SK-N-SH (cell line): ENCODE measurements at regions not wholly inside any gene's neighbourhood (a gene's known extent, or its start where the extent isn't known, plus 50 kb on each side); places are given as distances from the start of the nearest gene placed in this dataset.

Experiments
- CTCF ChIA-PET: fragments of 300-600, 350-600 bp; formaldehyde crosslinking; extraction: SDS; loops from one replicate; lab custom pipeline; 2021; lab: Yijun Ruan, JAX
- POLR2A ChIA-PET: fragments of 350-600 bp; sonication (Branson Sonifier 250); formaldehyde crosslinking; extraction: SDS; loops from one replicate; lab custom pipeline; 2020; ENCODE audit warnings: antibody characterized with exemption, inconsistent platforms; lab: Yijun Ruan, JAX
- DNase-seq: peaks from one replicate; pipeline ENCODE4 v3.0.0; 2012
- H2AFZ ChIP-seq: fragments of 200-600 bp; sonication (generic); 2 replicates; pipeline ENCODE4 v1.8.1; 2016; ENCODE audit warnings: antibody characterized with exemption, mild to moderate bottlenecking, low read depth
- H3F3A ChIP-seq: fragments of 200-600 bp; sonication (generic); replicated peaks from 2 replicates; pipeline ENCODE3; 2016; ENCODE audit warnings: antibody characterized with exemption, mild to moderate bottlenecking; ENCODE audit not compliant: insufficient read depth
- H3K27ac ChIP-seq, 2 experiments: fragments of 200-500 bp in 1 of 2; fragments of 200-600 bp in 1 of 2; sonication (Bioruptor generic) in 1 of 2; sonication (generic), shearing (Covaris generic) in 1 of 2; 2 replicates each; pipeline versions ENCODE4 v1.5.1 to v1.6.1; 2014 to 2016; ENCODE audit warnings: low read depth in 2 of 2, inconsistent platforms in 1 of 2, low read length in 1 of 2, mild to moderate bottlenecking in 1 of 2, mixed read lengths in 1 of 2
- H3K27me3 ChIP-seq: fragments of 200-600 bp; sonication (generic), shearing (Covaris generic); 2 replicates; pipeline ENCODE4 v1.6.1; 2016; ENCODE audit warnings: mixed run types; ENCODE audit not compliant: insufficient read depth
- H3K36me3 ChIP-seq, 2 experiments: fragments of 200-500 bp in 1 of 2; fragments of 200-600 bp in 1 of 2; sonication (Bioruptor generic) in 1 of 2; sonication (generic) in 1 of 2; replicated peaks in 1 of 2; 2 replicates each; pipeline versions ENCODE3 to v1.5.1; 2014 to 2016; ENCODE audit warnings: low read length in 1 of 2, mild to moderate bottlenecking in 1 of 2; ENCODE audit not compliant: insufficient read depth in 2 of 2, control insufficient read depth in 1 of 2
- H3K4me1 ChIP-seq, 2 experiments: fragments of 200-500 bp in 1 of 2; fragments of 200-600 bp in 1 of 2; sonication (Bioruptor generic) in 1 of 2; sonication (generic), shearing (Covaris generic) in 1 of 2; 2 replicates each; pipeline versions ENCODE4 v1.5.1 to v1.6.1; 2014 to 2016; ENCODE audit warnings: low read depth in 1 of 2, low read length in 1 of 2, mixed run types in 1 of 2; ENCODE audit not compliant: insufficient read depth in 2 of 2, control insufficient read depth in 1 of 2
- H3K4me2 ChIP-seq: fragments of 200-600 bp; sonication (generic), shearing (Covaris generic); 2 replicates; pipeline ENCODE4 v1.6.1; 2017; ENCODE audit warnings: mixed run types
- H3K4me3 ChIP-seq, 2 experiments: fragments of 200-500 bp in 1 of 2; fragments of 200-600 bp in 1 of 2; sonication (Bioruptor generic) in 1 of 2; sonication (generic), shearing (Covaris generic) in 1 of 2; 2 replicates each; pipeline versions ENCODE4 v1.5.1 to v1.8.1; 2014 to 2016; ENCODE audit warnings: low read depth in 2 of 2, inconsistent platforms in 1 of 2, low read length in 1 of 2, mild to moderate bottlenecking in 1 of 2, mixed read lengths in 1 of 2, moderate library complexity in 1 of 2
- H3K79me2 ChIP-seq: fragments of 200-600 bp; sonication (generic); 2 replicates; pipeline ENCODE4 v1.8.1; 2017; ENCODE audit warnings: mild to moderate bottlenecking; ENCODE audit not compliant: insufficient read depth
- H3K9ac ChIP-seq: fragments of 200-600 bp; sonication (generic); 2 replicates; pipeline ENCODE4 v1.6.1; 2017; ENCODE audit warnings: mixed run types
- H3K9me2 ChIP-seq: fragments of 200-600 bp; sonication (generic); 2 replicates; pipeline ENCODE4 v1.6.1; 2017; ENCODE audit warnings: mixed run types
- H3K9me3 ChIP-seq: fragments of 200-600 bp; sonication (generic); 2 replicates; pipeline ENCODE4 v1.6.1; 2017; ENCODE audit warnings: mixed run types, mild to moderate bottlenecking, moderate library complexity
- H4K20me1 ChIP-seq: fragments of 200-600 bp; sonication (generic); 2 replicates; pipeline ENCODE4 v1.6.1; 2017; ENCODE audit warnings: mild to moderate bottlenecking, mixed run types; ENCODE audit not compliant: insufficient read depth
- CHD2 ChIP-seq: fragments of 150-350 bp; IDR thresholded peaks from 2 replicates; pipeline ENCODE4 v1.6.1; 2018; ENCODE audit warnings: low read length; ENCODE audit not compliant: partially characterized antibody
- EP300 ChIP-seq, 2 experiments: IDR thresholded peaks; 2 replicates each; pipeline versions ENCODE4 v1.4.0 to v1.6.1; 2012; ENCODE audit warnings: borderline replicate concordance in 1 of 2, low read depth in 1 of 2, low read length in 1 of 2
- EZH2phosphoT487 ChIP-seq: fragments of 200-600 bp; sonication (generic); IDR thresholded peaks from 2 replicates; pipeline ENCODE4 v1.6.1; 2017; ENCODE audit warnings: low read depth, mixed run types, mild to moderate bottlenecking, antibody characterized with exemption, moderate library complexity, borderline replicate concordance
- FOSL2 ChIP-seq: IDR thresholded peaks from 2 replicates; pipeline ENCODE4 v1.4.0; 2012; ENCODE audit warnings: low read depth, mild to moderate bottlenecking, moderate library complexity, borderline replicate concordance
- FOXM1 ChIP-seq: IDR thresholded peaks from 2 replicates; pipeline ENCODE4 v1.4.0; 2012; ENCODE audit warnings: low read depth, mild to moderate bottlenecking
- GABPA ChIP-seq: IDR thresholded peaks from 2 replicates; pipeline ENCODE4 v1.4.0; 2012; ENCODE audit warnings: low read depth, mild to moderate bottlenecking
- GATA2 ChIP-seq: sonication (generic); formaldehyde crosslinking; IDR thresholded peaks from 2 replicates; pipeline ENCODE4 v1.5.0; 2020; ENCODE audit warnings: mild to moderate bottlenecking, missing genetic modification reagents
- JUND ChIP-seq: IDR thresholded peaks from 2 replicates; pipeline ENCODE4 v1.4.0; 2012
- MXI1 ChIP-seq: IDR thresholded peaks from 2 replicates; pipeline ENCODE4 v1.6.1; 2012; ENCODE audit warnings: mild to moderate bottlenecking, low read depth, low read length, improper control_type of control experiment
- NFIC ChIP-seq: IDR thresholded peaks from 2 replicates; pipeline ENCODE4 v1.4.0; 2012; ENCODE audit warnings: borderline replicate concordance
- NRF1 ChIP-seq: IDR thresholded peaks from 2 replicates; pipeline ENCODE4 v1.6.1; 2012; ENCODE audit warnings: low read depth, mild to moderate bottlenecking, low read length
- POLR2AphosphoS5 ChIP-seq: IDR thresholded peaks from 2 replicates; pipeline ENCODE4 v1.6.1; 2012; ENCODE audit warnings: low read depth, low read length
- SMC3 ChIP-seq: IDR thresholded peaks from 2 replicates; pipeline ENCODE4 v1.6.1; 2012; ENCODE audit warnings: low read depth, low read length, improper control_type of control experiment
- TAF1 ChIP-seq: IDR thresholded peaks from 2 replicates; pipeline ENCODE4 v1.6.1; 2012; ENCODE audit warnings: low read depth, mild to moderate bottlenecking, low read length, moderate library complexity, borderline replicate concordance
- TCF12 ChIP-seq: IDR thresholded peaks from 2 replicates; pipeline ENCODE4 v1.4.0; 2012
- TEAD4 ChIP-seq: IDR thresholded peaks from 2 replicates; pipeline ENCODE4 v1.4.0; 2012; ENCODE audit warnings: mild to moderate bottlenecking, borderline replicate concordance; ENCODE audit not compliant: insufficient read depth
- USF1 ChIP-seq: IDR thresholded peaks from 2 replicates; pipeline ENCODE4 v1.4.0; 2012; ENCODE audit warnings: low read depth, borderline replicate concordance
- WGBS: methylation state at CpG from one replicate; pipeline ENCODE4 v1.1.6; 2017; ENCODE audit warnings: low lambda C conversion rate; 5-methylcytosine and 5-hydroxymethylcytosine counted together
- TF ChIP-seq, protein P1 (sequence below): IDR thresholded peaks from 2 replicates; pipeline ENCODE4 v1.6.1; 2012; ENCODE audit warnings: mild to moderate bottlenecking, low read depth, low read length, moderate library complexity

DNA sequence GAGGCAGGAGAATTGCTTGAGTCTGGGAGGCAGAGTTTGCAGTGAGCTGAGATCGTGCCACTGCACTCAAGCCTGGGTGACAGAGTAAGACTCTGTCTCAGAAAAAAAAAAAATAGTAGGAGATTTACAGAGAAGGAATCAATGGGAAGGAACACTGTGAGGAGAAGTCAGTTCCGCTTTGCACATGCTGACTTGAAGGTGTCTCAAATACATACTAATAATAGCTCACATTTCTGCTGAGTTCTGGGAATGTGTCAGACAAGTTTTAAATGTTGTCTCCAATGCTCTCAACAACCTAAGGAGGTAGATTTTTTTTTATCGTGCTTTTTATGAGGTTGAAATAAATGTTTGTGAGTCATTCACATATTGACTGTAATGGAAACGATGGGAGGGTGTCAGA, 654.9 kb upstream of the CELF2 start:
- POLR2A ChIA-PET, result no interaction called here

GRCh38 chr10:10363217-10363616, 654.5 kb upstream of the CELF2 start:
- Histone ChIP-seq H3K27me3 (no peaks in the 10 kb centered on the region), H3K9ac (no peak overlapping the region), H3K9me3 (no peaks in the 10 kb centered on the region), H3K4me3 (no peak overlapping the region), H3K9me2 (no peaks in the 10 kb centered on the region), H2AFZ (no peak overlapping the region), H3K4me1 (no peaks in the 10 kb centered on the region), H3K27ac (no peak overlapping the region), H4K20me1 (no peaks in the 10 kb centered on the region), H3K36me3 (no peaks in the 10 kb centered on the region), H3K4me2 (no peak overlapping the region), H3K79me2 (no peaks in the 10 kb centered on the region), H3F3A (no peaks in the 10 kb centered on the region)
- DNase-seq, result no peak
- 43% methylated on average over 6 of the region's 6 CpGs for WGBS
- ChIA-PET CTCF (no interaction called here), POLR2A (no interaction called here)
- TF ChIP-seq EZH2phosphoT487, result no peak
- TF ChIP-seq SMC3, result no peak
- TF ChIP-seq, protein P1, sequence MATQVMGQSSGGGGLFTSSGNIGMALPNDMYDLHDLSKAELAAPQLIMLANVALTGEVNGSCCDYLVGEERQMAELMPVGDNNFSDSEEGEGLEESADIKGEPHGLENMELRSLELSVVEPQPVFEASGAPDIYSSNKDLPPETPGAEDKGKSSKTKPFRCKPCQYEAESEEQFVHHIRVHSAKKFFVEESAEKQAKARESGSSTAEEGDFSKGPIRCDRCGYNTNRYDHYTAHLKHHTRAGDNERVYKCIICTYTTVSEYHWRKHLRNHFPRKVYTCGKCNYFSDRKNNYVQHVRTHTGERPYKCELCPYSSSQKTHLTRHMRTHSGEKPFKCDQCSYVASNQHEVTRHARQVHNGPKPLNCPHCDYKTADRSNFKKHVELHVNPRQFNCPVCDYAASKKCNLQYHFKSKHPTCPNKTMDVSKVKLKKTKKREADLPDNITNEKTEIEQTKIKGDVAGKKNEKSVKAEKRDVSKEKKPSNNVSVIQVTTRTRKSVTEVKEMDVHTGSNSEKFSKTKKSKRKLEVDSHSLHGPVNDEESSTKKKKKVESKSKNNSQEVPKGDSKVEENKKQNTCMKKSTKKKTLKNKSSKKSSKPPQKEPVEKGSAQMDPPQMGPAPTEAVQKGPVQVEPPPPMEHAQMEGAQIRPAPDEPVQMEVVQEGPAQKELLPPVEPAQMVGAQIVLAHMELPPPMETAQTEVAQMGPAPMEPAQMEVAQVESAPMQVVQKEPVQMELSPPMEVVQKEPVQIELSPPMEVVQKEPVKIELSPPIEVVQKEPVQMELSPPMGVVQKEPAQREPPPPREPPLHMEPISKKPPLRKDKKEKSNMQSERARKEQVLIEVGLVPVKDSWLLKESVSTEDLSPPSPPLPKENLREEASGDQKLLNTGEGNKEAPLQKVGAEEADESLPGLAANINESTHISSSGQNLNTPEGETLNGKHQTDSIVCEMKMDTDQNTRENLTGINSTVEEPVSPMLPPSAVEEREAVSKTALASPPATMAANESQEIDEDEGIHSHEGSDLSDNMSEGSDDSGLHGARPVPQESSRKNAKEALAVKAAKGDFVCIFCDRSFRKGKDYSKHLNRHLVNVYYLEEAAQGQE, result no peak
- TF ChIP-seq JUND, result no peak
- no peak for TF ChIP-seq TEAD4
- TF ChIP-seq USF1, result no peak
- TF ChIP-seq FOXM1, result no peak
- no peak for TF ChIP-seq NRF1
- no peak for TF ChIP-seq MXI1
- no peak for TF ChIP-seq TCF12
- TF ChIP-seq NFIC, result no peak
- TF ChIP-seq GABPA, result no peak

More for the DNA sequence above, 654.9 kb upstream of the CELF2 start:
- H3K79me2 ChIP-seq, result no peaks in the 10 kb centered on the region
- TF ChIP-seq CHD2 (no peak), EP300 (IDR thresholded peaks at IDR 0.05; ENCODE audit: borderline replicate concordance in 1 of 2, low read depth in 1 of 2, low read length in 1 of 2) (no peak), FOSL2 (no peak), POLR2AphosphoS5 (no peak), JUND (no peak), TAF1 (no peak), TCF12 (no peak), NFIC (no peak), GATA2 (no peak)
- TF ChIP-seq, all 33 proteins: peak for 0
- Histone ChIP-seq H3K27me3 (no peaks in the 10 kb centered on the region), H3K9ac (no peak overlapping the region), H2AFZ (no peak overlapping the region), H3K36me3 (no peaks in the 10 kb centered on the region), H3K27ac (no peak overlapping the region), H3K9me3 (no peaks in the 10 kb centered on the region), H3K4me3 (no peak overlapping the region), H3K4me1 (no peaks in the 10 kb centered on the region), H4K20me1 (no peaks in the 10 kb centered on the region), H3K4me2 (no peak overlapping the region), H3K9me2 (no peaks in the 10 kb centered on the region), H3F3A (no peaks in the 10 kb centered on the region)
- DNase-seq, result no peak
- WGBS, result 13% methylated on average over 4 of the region's 4 CpGs
- CTCF ChIA-PET, result no interaction called here
